ENCODE measurements at regions not wholly inside any gene's neighbourhood (a gene's known extent, or its start where the extent isn't known, plus 50 kb on each side); places are given as distances from the start of the nearest gene placed in this dataset.

GRCh38 chrX:94850811-94851210 is 1176.8 kb downstream of the FAM133A start:
- TF ChIP-seq, protein P1, sequence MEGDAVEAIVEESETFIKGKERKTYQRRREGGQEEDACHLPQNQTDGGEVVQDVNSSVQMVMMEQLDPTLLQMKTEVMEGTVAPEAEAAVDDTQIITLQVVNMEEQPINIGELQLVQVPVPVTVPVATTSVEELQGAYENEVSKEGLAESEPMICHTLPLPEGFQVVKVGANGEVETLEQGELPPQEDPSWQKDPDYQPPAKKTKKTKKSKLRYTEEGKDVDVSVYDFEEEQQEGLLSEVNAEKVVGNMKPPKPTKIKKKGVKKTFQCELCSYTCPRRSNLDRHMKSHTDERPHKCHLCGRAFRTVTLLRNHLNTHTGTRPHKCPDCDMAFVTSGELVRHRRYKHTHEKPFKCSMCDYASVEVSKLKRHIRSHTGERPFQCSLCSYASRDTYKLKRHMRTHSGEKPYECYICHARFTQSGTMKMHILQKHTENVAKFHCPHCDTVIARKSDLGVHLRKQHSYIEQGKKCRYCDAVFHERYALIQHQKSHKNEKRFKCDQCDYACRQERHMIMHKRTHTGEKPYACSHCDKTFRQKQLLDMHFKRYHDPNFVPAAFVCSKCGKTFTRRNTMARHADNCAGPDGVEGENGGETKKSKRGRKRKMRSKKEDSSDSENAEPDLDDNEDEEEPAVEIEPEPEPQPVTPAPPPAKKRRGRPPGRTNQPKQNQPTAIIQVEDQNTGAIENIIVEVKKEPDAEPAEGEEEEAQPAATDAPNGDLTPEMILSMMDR (IDR thresholded peaks at IDR 0.05) = no peak
- no peak for TF ChIP-seq POLR2A (IDR thresholded peaks at IDR 0.05)
